Endothelial cell of umbilical vein (primary cell): ENCODE measurements at regions not wholly inside any gene's neighbourhood (a gene's known extent, or its start where the extent isn't known, plus 50 kb on each side); places are given as distances from the start of the nearest gene placed in this dataset.

Experiments
- BruUV-seq: library from RNA; stranded (reverse); fragments of 400-500 nt; replicated peaks from 2 replicates; lab custom pipeline; 2021; lab: Mats Ljungman, UMichigan
- CTCF ChIA-PET: fragments of 300-600, 350-600 bp; sonication (Branson Sonifier 250); formaldehyde crosslinking; loops from one replicate; lab custom pipeline; 2021; ENCODE audit warnings: antibody characterized with exemption, inconsistent platforms; lab: Charles Lee
- POLR2A ChIA-PET: fragments of 300-600, 350-600 bp; sonication (Branson Sonifier 250); formaldehyde crosslinking; loops from one replicate; lab custom pipeline; 2021; ENCODE audit warnings: antibody characterized with exemption, inconsistent platforms; lab: Charles Lee
- DNase-seq: peaks from one replicate; pipeline ENCODE4 v3.0.0-alpha.2; 2011; ENCODE audit warnings: low read depth, low spot score
- FAIRE-seq: peaks from 2 replicates; lab custom pipeline; 2011; peaks lifted over from hg19 to GRCh38; lab: Jason Lieb, UNC
- H2AFZ ChIP-seq: 2 replicates; pipeline ENCODE4 v1.6.0; 2012; ENCODE audit warnings: low read depth, low read length, control low read depth, inconsistent platforms
- H3K27ac ChIP-seq: 2 replicates; pipeline ENCODE4 v1.5.1; 2011; ENCODE audit warnings: low read depth, mild to moderate bottlenecking, control low read depth, low read length, moderate library complexity; ENCODE audit not compliant: insufficient read depth
- H3K27me3 ChIP-seq, 2 experiments: 2 replicates each; pipeline versions ENCODE4 v1.6.0 to v1.6.1; 2011; ENCODE audit warnings: low read length in 2 of 2, mixed read lengths in 1 of 2; ENCODE audit not compliant: control insufficient read depth in 2 of 2, insufficient read depth in 2 of 2
- H3K36me3 ChIP-seq, 2 experiments: 2 replicates in 1 of 2; 3 replicates in 1 of 2; pipeline ENCODE4 v1.5.1; 2011; ENCODE audit warnings: low read length in 2 of 2, mild to moderate bottlenecking in 1 of 2, moderate library complexity in 1 of 2; ENCODE audit not compliant: control insufficient read depth in 2 of 2, insufficient read depth in 2 of 2; ENCODE audit errors: extremely low read depth in 1 of 2
- H3K4me1 ChIP-seq: 3 replicates; pipeline ENCODE4 v1.5.1; 2011; ENCODE audit warnings: mild to moderate bottlenecking, low read length; ENCODE audit not compliant: control insufficient read depth, insufficient read depth; ENCODE audit errors: extremely low read depth
- H3K4me2 ChIP-seq: 2 replicates; pipeline ENCODE4 v1.6.1; 2011; ENCODE audit warnings: low read length, control low read depth, mixed read lengths; ENCODE audit not compliant: insufficient read depth
- H3K4me3 ChIP-seq, 3 experiments: fragments of 200-600 bp in 1 of 3; sonication (generic), shearing (Covaris generic) in 1 of 3; replicated peaks in 1 of 3; 2 replicates each; pipeline ENCODE4 v1.5.1; 2011 to 2016; ENCODE audit warnings: control low read depth in 3 of 3, low read length in 3 of 3, mild to moderate bottlenecking in 2 of 3, inconsistent platforms in 1 of 3, low read depth in 1 of 3, moderate library complexity in 1 of 3; ENCODE audit not compliant: insufficient read depth in 1 of 3
- H3K79me2 ChIP-seq: 2 replicates; pipeline ENCODE4 v1.6.0; 2012; ENCODE audit warnings: low read length, inconsistent platforms; ENCODE audit not compliant: control insufficient read depth, insufficient read depth
- H3K9ac ChIP-seq: replicated peaks from 2 replicates; pipeline ENCODE3; 2011; ENCODE audit warnings: low read length, control low read depth; ENCODE audit not compliant: insufficient read depth; ENCODE audit errors: extremely low read depth
- H3K9me1 ChIP-seq: replicated peaks from 3 replicates; pipeline ENCODE4 v1.6.0; 2011; ENCODE audit warnings: mild to moderate bottlenecking, low read length; ENCODE audit not compliant: control insufficient read depth, insufficient read depth; ENCODE audit errors: extremely low read depth
- H3K9me3 ChIP-seq: replicated peaks from 2 replicates; pipeline ENCODE4 v1.5.1; 2012; ENCODE audit warnings: low read length, inconsistent platforms; ENCODE audit not compliant: control insufficient read depth, insufficient read depth
- H4K20me1 ChIP-seq: replicated peaks from 2 replicates; pipeline ENCODE3; 2011; ENCODE audit warnings: mild to moderate bottlenecking, low read length; ENCODE audit not compliant: control insufficient read depth, insufficient read depth; ENCODE audit errors: extremely low read depth
- EZH2 ChIP-seq: IDR thresholded peaks from 2 replicates; pipeline ENCODE4 v1.6.1; 2012; ENCODE audit warnings: borderline replicate concordance, low read depth, mild to moderate bottlenecking, moderate library complexity, low read length, inconsistent platforms; ENCODE audit not compliant: severe bottlenecking
- FOS ChIP-seq: IDR thresholded peaks from 2 replicates; pipeline ENCODE4 v1.6.1; 2011; ENCODE audit warnings: mild to moderate bottlenecking, low read length, moderate library complexity, borderline replicate concordance; ENCODE audit not compliant: insufficient read depth
- GATA2 ChIP-seq: IDR thresholded peaks from 2 replicates; pipeline ENCODE4 v1.7.0; 2011; ENCODE audit warnings: low read depth, mild to moderate bottlenecking, moderate library complexity, mixed read lengths, low read length; ENCODE audit not compliant: insufficient read length, insufficient read depth
- JUN ChIP-seq: IDR thresholded peaks from 2 replicates; pipeline ENCODE4 v1.6.1; 2011; ENCODE audit warnings: borderline replicate concordance, low read depth; ENCODE audit not compliant: insufficient read length, insufficient read depth
- MYC ChIP-seq: IDR thresholded peaks from one replicate; pipeline ENCODE4 v1.6.1; 2011; ENCODE audit warnings: mild to moderate bottlenecking, low read depth, low read length
- POLR2A ChIP-seq: IDR thresholded peaks from 2 replicates; pipeline ENCODE4 v1.6.1; 2012; ENCODE audit warnings: low read depth, mild to moderate bottlenecking, control low read depth, low read length
- POLR2AphosphoS5 ChIP-seq: IDR thresholded peaks from 2 replicates; pipeline ENCODE4 v1.6.1; 2012; ENCODE audit warnings: low read depth, mild to moderate bottlenecking, control low read depth, low read length, moderate library complexity; ENCODE audit not compliant: insufficient read depth
- dilution Hi-C: fragments of 300-500 bp; cut with MboI; formaldehyde crosslinking; loops from one replicate; pipeline ENCODE4 v1.15.0; 2019; ENCODE audit warnings: low sequenced_read_pairs; ENCODE audit not compliant: extremely low pct_ligation_motif_present
- intact Hi-C: fragments of 100-400 bp; cut with micrococcal nuclease; formaldehyde crosslinking; loops from one replicate; pipeline ENCODE4 v1.10.0; 2022
- TF ChIP-seq, protein P1 (sequence below), 2 donors: IDR thresholded peaks; 1 replicate in 1 of 2; 2 replicates in 1 of 2; pipeline ENCODE4 v1.5.1; 2011; ENCODE audit warnings: low read length in 2 of 2, mild to moderate bottlenecking in 2 of 2, moderate library complexity in 2 of 2, control low read depth in 1 of 2, inconsistent platforms in 1 of 2, low read depth in 1 of 2; ENCODE audit not compliant: insufficient read depth in 1 of 2; ENCODE audit errors: extremely low read depth in 1 of 2
- TF ChIP-seq, protein P2 (sequence below): IDR thresholded peaks from 2 replicates; pipeline ENCODE4 v1.6.1; 2011; ENCODE audit not compliant: insufficient read depth, insufficient read length

DNA sequence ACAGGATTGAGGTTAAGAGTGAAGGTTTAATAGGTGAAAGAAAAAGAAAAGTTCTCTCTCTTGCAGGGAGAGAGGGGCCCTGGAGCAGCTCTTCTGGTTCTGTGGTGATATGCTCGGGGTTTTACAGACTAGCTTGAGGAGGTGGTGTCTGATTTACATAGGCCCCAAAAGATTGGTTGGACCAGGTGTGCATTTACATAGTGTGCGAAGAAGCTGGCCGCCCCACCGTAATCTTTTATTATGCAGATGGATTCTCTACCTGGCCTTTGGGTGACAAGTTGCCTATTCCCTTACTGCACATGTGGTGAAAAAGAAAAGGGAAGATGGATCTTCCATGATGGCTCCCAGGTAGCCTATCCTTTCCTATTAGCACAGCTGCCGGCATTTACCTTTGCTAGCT lies 219.9 kb upstream of the GRIA4 start:
- Histone ChIP-seq H3K36me3 (no peaks in the 10 kb centered on the region), H2AFZ (no peak overlapping the region), H4K20me1 (no peaks in the 10 kb centered on the region), H3K4me1 (peaks cover 2% of the 10 kb centered on the region), H3K9me1 (no peaks in the 10 kb centered on the region), H3K27me3 (no peaks in the 10 kb centered on the region), H3K79me2 (no peaks in the 10 kb centered on the region), H3K9me3 (no peaks in the 10 kb centered on the region), H3K4me2 (no peak overlapping the region), H3K9ac (no peak overlapping the region), H3K27ac (no peak overlapping the region), H3K4me3 (no peak overlapping the region)
- DNase-seq (no peak), FAIRE-seq (no peak)
- POLR2A ChIA-PET: no interaction called here
- CTCF ChIA-PET: no interaction called here
- TF ChIP-seq EZH2: no peak
- no peak for TF ChIP-seq POLR2AphosphoS5
- TF ChIP-seq, protein P1, sequence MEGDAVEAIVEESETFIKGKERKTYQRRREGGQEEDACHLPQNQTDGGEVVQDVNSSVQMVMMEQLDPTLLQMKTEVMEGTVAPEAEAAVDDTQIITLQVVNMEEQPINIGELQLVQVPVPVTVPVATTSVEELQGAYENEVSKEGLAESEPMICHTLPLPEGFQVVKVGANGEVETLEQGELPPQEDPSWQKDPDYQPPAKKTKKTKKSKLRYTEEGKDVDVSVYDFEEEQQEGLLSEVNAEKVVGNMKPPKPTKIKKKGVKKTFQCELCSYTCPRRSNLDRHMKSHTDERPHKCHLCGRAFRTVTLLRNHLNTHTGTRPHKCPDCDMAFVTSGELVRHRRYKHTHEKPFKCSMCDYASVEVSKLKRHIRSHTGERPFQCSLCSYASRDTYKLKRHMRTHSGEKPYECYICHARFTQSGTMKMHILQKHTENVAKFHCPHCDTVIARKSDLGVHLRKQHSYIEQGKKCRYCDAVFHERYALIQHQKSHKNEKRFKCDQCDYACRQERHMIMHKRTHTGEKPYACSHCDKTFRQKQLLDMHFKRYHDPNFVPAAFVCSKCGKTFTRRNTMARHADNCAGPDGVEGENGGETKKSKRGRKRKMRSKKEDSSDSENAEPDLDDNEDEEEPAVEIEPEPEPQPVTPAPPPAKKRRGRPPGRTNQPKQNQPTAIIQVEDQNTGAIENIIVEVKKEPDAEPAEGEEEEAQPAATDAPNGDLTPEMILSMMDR (IDR thresholded peaks at IDR 0.05; ENCODE audit: extremely low read depth in 1 of 2, insufficient read depth in 1 of 2, low read depth in 1 of 2, low read length in 2 of 2): no peak
- TF ChIP-seq GATA2: no peak
- TF ChIP-seq, protein P2, sequence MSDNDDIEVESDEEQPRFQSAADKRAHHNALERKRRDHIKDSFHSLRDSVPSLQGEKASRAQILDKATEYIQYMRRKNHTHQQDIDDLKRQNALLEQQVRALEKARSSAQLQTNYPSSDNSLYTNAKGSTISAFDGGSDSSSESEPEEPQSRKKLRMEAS: no peak
- no peak for TF ChIP-seq MYC
- TF ChIP-seq JUN: no peak
- no peak for TF ChIP-seq POLR2A
- TF ChIP-seq FOS: no peak
- intact Hi-C loops: no loop called here
- dilution Hi-C loops: no loop called here
- BruUV-seq: no TSS peak
